ENCODE measurements at regions not wholly inside any gene's neighbourhood (a gene's known extent, or its start where the extent isn't known, plus 50 kb on each side); places are given as distances from the start of the nearest gene placed in this dataset.

- DNase-seq, result no peak
Measured at GRCh38 chr2:8224347-8225190, 457.3 kb upstream of the ID2 start.

GRCh38 chr2:8225266-8225665 lies 456.6 kb upstream of the ID2 start:
- DNase-seq, result no peak

GRCh38 chr2:8225798-8226197 lies 456.1 kb upstream of the ID2 start:
- no peak for DNase-seq

GRCh38 chr2:8229546-8229986 lies 452.3 kb upstream of the ID2 start:
- DNase-seq, result peak; percentile 43

GRCh38 chr2:8230466-8230865 lies 451.4 kb upstream of the ID2 start:
- no peak for DNase-seq

GRCh38 chr2:8231902-8232301 lies 450.0 kb upstream of the ID2 start:
- DNase-seq, result no peak

- no peak for DNase-seq
Measured at GRCh38 chr2:8232871-8233270, 449.0 kb upstream of the ID2 start.

GRCh38 chr2:8234253-8234652 lies 447.6 kb upstream of the ID2 start:
- DNase-seq, result peak in 1 of 2 donors; percentile 41

- DNase-seq, result no peak
Measured at GRCh38 chr2:8234757-8235374, 447.0 kb upstream of the ID2 start.

GRCh38 chr2:8235419-8235818 lies 446.4 kb upstream of the ID2 start:
- DNase-seq, result no peak

GRCh38 chr2:8236391-8236790 lies 445.5 kb upstream of the ID2 start:
- DNase-seq, result no peak

GRCh38 chr2:8238521-8239230 lies 443.2 kb upstream of the ID2 start:
- DNase-seq, result no peak

- DNase-seq, result peak; percentile 5 to 34
Measured at GRCh38 chr2:8239531-8240088, 442.2 kb upstream of the ID2 start.

- no peak for DNase-seq
Measured at GRCh38 chr2:8241317-8241716, 440.5 kb upstream of the ID2 start.

GRCh38 chr2:8242739-8243138 lies 439.1 kb upstream of the ID2 start:
- no peak for DNase-seq

GRCh38 chr2:8243748-8244400 lies 438.0 kb upstream of the ID2 start:
- DNase-seq, result no peak

GRCh38 chr2:8244639-8245038 lies 437.2 kb upstream of the ID2 start:
- DNase-seq, result peak in 1 of 2 donors; percentile 32

GRCh38 chr2:8246137-8246536 lies 435.7 kb upstream of the ID2 start:
- no peak for DNase-seq

GRCh38 chr2:8247905-8248622 lies 433.8 kb upstream of the ID2 start:
- no peak for DNase-seq

- no peak for DNase-seq
Measured at GRCh38 chr2:8248623-8248957, 433.3 kb upstream of the ID2 start.

GRCh38 chr2:8249141-8249540 lies 432.7 kb upstream of the ID2 start:
- DNase-seq, result no peak

- DNase-seq, result no peak
Measured at GRCh38 chr2:8249769-8250168, 432.1 kb upstream of the ID2 start.
